Kidney epithelial cell (primary cell): ENCODE measurements at regions not wholly inside any gene's neighbourhood (a gene's known extent, or its start where the extent isn't known, plus 50 kb on each side); places are given as distances from the start of the nearest gene placed in this dataset.
"Not testable (repeated sequence)": the region's sequence is repeated elsewhere in the genome, so short reads cannot be mapped to it uniquely, and the experiment has no call there.

ENCODE experiments used
- DNase-seq: peaks from one replicate; pipeline ENCODE4 v3.0.0-alpha.2; 2010; ENCODE audit warnings: low read depth
- H3K27me3 ChIP-seq: 2 replicates; pipeline ENCODE4 v1.6.0; 2011; ENCODE audit warnings: low read length; ENCODE audit not compliant: control insufficient read depth, insufficient read depth
- H3K36me3 ChIP-seq: 2 replicates; pipeline ENCODE4 v1.5.1; 2011; ENCODE audit warnings: low read length; ENCODE audit not compliant: control insufficient read depth, insufficient read depth
- H3K4me3 ChIP-seq: 2 replicates; pipeline ENCODE4 v1.5.1; 2011; ENCODE audit warnings: low read depth, mild to moderate bottlenecking, control low read depth, low read length
- CTCF ChIP-seq: IDR thresholded peaks from 2 replicates; pipeline ENCODE4 v1.5.1; 2011; ENCODE audit warnings: mild to moderate bottlenecking, moderate library complexity, low read length, control low read depth, inconsistent platforms; ENCODE audit not compliant: insufficient read depth, poor library complexity, severe bottlenecking

DNA sequence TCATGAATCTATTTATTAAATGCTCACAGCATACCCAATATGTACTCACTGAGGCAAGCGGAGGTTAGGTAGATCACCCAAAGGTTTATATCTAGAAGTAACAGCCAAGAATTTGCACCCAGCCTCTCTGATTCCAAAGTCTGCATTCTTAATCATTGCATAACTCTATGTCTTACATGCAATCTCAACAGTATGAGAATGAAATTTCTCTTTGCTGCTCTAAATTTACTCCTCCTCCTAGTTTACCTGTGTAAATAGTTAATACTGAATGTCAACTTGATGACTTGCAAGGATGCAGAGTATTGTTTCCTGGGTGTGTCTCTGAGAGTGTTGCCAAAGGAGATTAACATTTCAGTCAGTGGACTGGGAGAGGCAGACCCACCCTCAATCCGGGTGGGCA lies 840.6 kb downstream of the BRINP3 start:
- no peak for DNase-seq
- no peaks in the 10 kb centered on the region for H3K27me3 ChIP-seq
- TF ChIP-seq CTCF = no peak
- H3K36me3 ChIP-seq = no peaks in the 10 kb centered on the region
- no peak overlapping the region for H3K4me3 ChIP-seq

DNA sequence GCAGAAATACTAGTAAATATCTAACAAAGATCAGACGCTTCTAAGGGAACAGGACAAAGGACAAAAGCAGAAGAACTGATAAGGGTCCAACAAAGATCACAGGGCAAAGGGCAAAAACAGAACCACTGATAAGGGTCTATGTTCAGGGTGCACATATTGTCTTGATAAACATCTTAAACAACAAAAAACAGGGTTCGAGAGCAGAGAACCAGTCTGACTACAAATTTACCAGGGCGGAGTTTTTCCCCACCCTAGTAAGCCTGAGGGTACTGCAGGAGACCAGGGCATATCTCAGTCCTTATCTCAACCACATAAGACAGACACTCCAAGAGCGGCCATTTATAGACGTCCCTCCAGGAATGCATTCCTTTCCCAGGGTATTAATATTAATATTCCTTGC lies 833.5 kb downstream of the BRINP3 start:
- not testable (repeated sequence) for DNase-seq, H3K36me3 ChIP-seq

DNA sequence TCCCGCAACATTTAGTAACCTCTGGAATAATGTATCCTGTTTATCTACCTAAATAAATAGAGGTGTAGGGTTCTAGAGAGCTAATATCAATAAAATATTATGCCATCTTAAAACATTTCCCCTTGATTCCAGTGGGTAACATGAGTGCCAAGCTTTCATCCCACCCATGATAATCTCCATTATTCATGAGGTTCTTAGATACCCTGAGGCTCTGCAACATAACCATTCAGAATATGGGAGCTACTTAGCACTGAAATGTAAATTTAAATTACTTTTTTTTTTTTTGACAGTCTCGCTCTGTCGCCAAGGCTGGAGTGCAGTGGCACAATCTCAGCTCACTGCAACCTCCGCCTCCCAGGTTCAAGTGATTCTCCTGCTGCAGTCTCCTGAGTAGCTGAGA lies 832.7 kb downstream of the BRINP3 start:
- no peak for DNase-seq
- Histone ChIP-seq H3K36me3 (no peaks in the 10 kb centered on the region), H3K27me3 (no peaks in the 10 kb centered on the region), H3K4me3 (no peak overlapping the region)
- TF ChIP-seq CTCF = no peak

More for the DNA sequence above, 833.5 kb downstream of the BRINP3 start:
- not testable (repeated sequence) for H3K27me3 ChIP-seq, H3K4me3 ChIP-seq

DNA sequence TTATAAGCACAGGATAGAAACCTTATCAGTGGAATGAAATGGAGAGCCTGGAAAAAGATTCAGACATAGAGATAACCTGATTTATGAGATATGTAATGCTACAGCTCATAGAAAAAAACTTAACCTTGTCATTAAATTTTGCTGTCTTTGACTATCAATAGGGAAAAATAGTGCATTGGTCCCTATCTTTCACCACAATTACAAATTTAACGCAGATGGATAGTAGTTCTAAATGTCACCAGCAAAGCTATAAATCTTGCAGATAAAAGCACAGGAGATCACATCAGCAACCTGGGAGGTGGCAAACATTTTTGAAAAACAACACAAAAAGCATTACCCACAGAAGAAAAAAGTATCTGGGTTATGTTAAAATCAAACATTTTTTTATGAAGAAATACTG lies 831.6 kb downstream of the BRINP3 start:
- Histone ChIP-seq H3K36me3 (no peaks in the 10 kb centered on the region), H3K27me3 (no peaks in the 10 kb centered on the region), H3K4me3 (no peak overlapping the region)
- TF ChIP-seq CTCF = no peak
- no peak for DNase-seq

GRCh38 chr1:189654906-189655305 lies 822.8 kb downstream of the BRINP3 start:
- no peak for TF ChIP-seq CTCF

GRCh38 chr1:189656628-189657530 lies 820.8 kb downstream of the BRINP3 start:
- TF ChIP-seq CTCF = no peak
- Histone ChIP-seq H3K4me3 (no peak overlapping the region), H3K27me3 (no peaks in the 10 kb centered on the region), H3K36me3 (no peaks in the 10 kb centered on the region)
- no peak for DNase-seq

More at GRCh38 chr1:189654906-189655305, 822.8 kb downstream of the BRINP3 start:
- DNase-seq = no peak
- Histone ChIP-seq H3K4me3 (no peak overlapping the region), H3K36me3 (no peaks in the 10 kb centered on the region), H3K27me3 (no peaks in the 10 kb centered on the region)
